K562 (cell line): ENCODE measurements at regions not wholly inside any gene's neighbourhood (a gene's known extent, or its start where the extent isn't known, plus 50 kb on each side); places are given as distances from the start of the nearest gene placed in this dataset.

ENCODE experiments used
- ATAC-seq: fragments of 200-7000 bp; cut with Tn5 transposase; 3 replicates; pipeline ENCODE4 v1.9.1; 2020; ENCODE audit warnings: moderate library complexity
- BruUV-seq: library from RNA; stranded (reverse); fragments of 400-500 nt; replicated peaks from 2 replicates; lab custom pipeline; 2021; lab: Mats Ljungman, UMichigan
- CTCF ChIA-PET: fragments of 300-600 bp; formaldehyde crosslinking; extraction: SDS; loops from one replicate; lab custom pipeline; 2021; ENCODE audit warnings: low intra/inter-chr PET ratio; lab: Yijun Ruan, JAX
- POLR2A ChIA-PET: fragments of 300-600, 350-650 bp; sonication (Branson Sonifier 250); formaldehyde crosslinking; extraction: SDS; loops from one replicate; lab custom pipeline; 2021; ENCODE audit warnings: antibody characterized with exemption, inconsistent platforms; lab: Yijun Ruan, JAX
- DNase-seq, 4 experiments: peaks; one replicate each; pipeline versions ENCODE4 v3.0.0 to v3.0.0-alpha.2; 2011 to 2018; ENCODE audit warnings: low spot score in 3 of 4, mixed read lengths in 3 of 4; ENCODE audit errors: extremely low read depth in 1 of 4
- FAIRE-seq: peaks from 2 replicates; lab custom pipeline; 2011; peaks lifted over from hg19 to GRCh38; lab: Jason Lieb, UNC
- H2AFZ ChIP-seq: 2 replicates; pipeline ENCODE4 v1.6.0; 2011; ENCODE audit warnings: low read depth, low read length, control low read depth, inconsistent platforms
- H3K27ac ChIP-seq: fragments of 200-600 bp; 3 replicates; pipeline ENCODE4 v1.8.0; 2011; ENCODE audit warnings: low read depth, mild to moderate bottlenecking, control low read depth, inconsistent platforms, low read length, moderate library complexity, mixed read lengths; ENCODE audit errors: extremely low read depth
- H3K27me3 ChIP-seq, 2 experiments: fragments of 300-600 bp in 1 of 2; 2 replicates in 1 of 2; 3 replicates in 1 of 2; pipeline versions ENCODE4 v1.6.0 to v1.8.0; 2011; ENCODE audit warnings: inconsistent platforms in 2 of 2, low read length in 2 of 2, mild to moderate bottlenecking in 1 of 2, mixed read lengths in 1 of 2, moderate library complexity in 1 of 2; ENCODE audit not compliant: control insufficient read depth in 2 of 2, insufficient read depth in 2 of 2
- H3K36me3 ChIP-seq: fragments of 300-600 bp; 3 replicates; pipeline ENCODE4 v1.8.0; 2011; ENCODE audit warnings: mild to moderate bottlenecking, low read length, inconsistent platforms; ENCODE audit not compliant: control insufficient read depth, insufficient read depth
- H3K4me1 ChIP-seq, 2 experiments: fragments of 200-600 bp in 1 of 2; replicated peaks in 1 of 2; 2 replicates in 1 of 2; 3 replicates in 1 of 2; pipeline versions ENCODE4 v1.5.1 to v1.8.0; 2011; ENCODE audit warnings: inconsistent platforms in 2 of 2, low read length in 2 of 2, mild to moderate bottlenecking in 1 of 2, mixed read lengths in 1 of 2, moderate library complexity in 1 of 2; ENCODE audit not compliant: control insufficient read depth in 2 of 2, insufficient read depth in 2 of 2
- H3K4me2 ChIP-seq: 2 replicates; pipeline ENCODE4 v1.6.1; 2011; ENCODE audit warnings: low read length, control low read depth, inconsistent platforms, mixed read lengths; ENCODE audit not compliant: insufficient read depth
- H3K4me3 ChIP-seq: fragments of 200-600 bp; sonication (generic), shearing (Covaris generic); 2 replicates; pipeline ENCODE4 v1.5.1; 2016; ENCODE audit warnings: control low read depth, inconsistent platforms
- H3K79me2 ChIP-seq: fragments of 200-600 bp; 3 replicates; pipeline ENCODE4 v1.8.0; 2011; ENCODE audit warnings: low read length, inconsistent platforms; ENCODE audit not compliant: control insufficient read depth, insufficient read depth
- H3K9ac ChIP-seq, 2 experiments: 2 replicates each; pipeline versions ENCODE4 v1.6.0 to v1.6.1; 2011; ENCODE audit warnings: low read depth in 2 of 2, low read length in 2 of 2, control low read depth in 1 of 2, inconsistent platforms in 1 of 2, mild to moderate bottlenecking in 1 of 2, mixed read lengths in 1 of 2; ENCODE audit not compliant: insufficient read depth in 1 of 2
- H3K9me1 ChIP-seq: one replicate; pipeline ENCODE4 v1.6.0; 2011; ENCODE audit warnings: inconsistent platforms, mild to moderate bottlenecking, low read length, moderate library complexity; ENCODE audit not compliant: control insufficient read depth, insufficient read depth
- H3K9me3 ChIP-seq: replicated peaks from 2 replicates; pipeline ENCODE4 v1.5.1; 2011; ENCODE audit warnings: low read depth, low read length, inconsistent platforms; ENCODE audit not compliant: control insufficient read depth, insufficient read depth
- H4K20me1 ChIP-seq: replicated peaks from 2 replicates; pipeline ENCODE4 v1.6.1; 2011; ENCODE audit warnings: low read length, inconsistent platforms, mixed read lengths; ENCODE audit not compliant: control insufficient read depth, insufficient read depth
- EP400 ChIP-seq: fragments of 450-650 bp; IDR thresholded peaks from 2 replicates; pipeline ENCODE4 v1.6.1; 2017; ENCODE audit warnings: antibody characterized with exemption, mild to moderate bottlenecking, moderate library complexity
- HMG20B ChIP-seq: fragments of 250-450 bp; sonication (Bioruptor Pico); IDR thresholded peaks from 2 replicates; pipeline ENCODE4 v1.5.0; 2021; ENCODE audit warnings: mild to moderate bottlenecking
- KAT7 ChIP-seq: sonication (generic); formaldehyde crosslinking; IDR thresholded peaks from 2 replicates; pipeline ENCODE4 v1.8.0; 2022; ENCODE audit warnings: missing genetic modification reagents, mild to moderate bottlenecking, borderline replicate concordance
- NCOA2 ChIP-seq, 2 experiments: fragments of 450-650 bp; IDR thresholded peaks; 2 replicates each; pipeline ENCODE4 v1.6.1; 2018; ENCODE audit warnings: mild to moderate bottlenecking in 2 of 2, moderate library complexity in 1 of 2; ENCODE audit not compliant: partially characterized antibody in 2 of 2
- NFIC ChIP-seq: fragments of 450-650 bp; IDR thresholded peaks from 2 replicates; pipeline ENCODE4 v1.6.1; 2017; ENCODE audit warnings: mild to moderate bottlenecking, inconsistent platforms
- PTRF ChIP-seq: fragments of 450-650 bp; IDR thresholded peaks from 2 replicates; pipeline ENCODE4 v1.6.1; 2016; ENCODE audit warnings: mild to moderate bottlenecking, missing genetic modification characterization, missing compliant biosample characterization
- RBM15 ChIP-seq: fragments of 200-400 bp; formaldehyde crosslinking; IDR thresholded peaks from 2 replicates; pipeline ENCODE4 v1.6.1; 2018; ENCODE audit warnings: mild to moderate bottlenecking, low read length, moderate library complexity; ENCODE audit not compliant: insufficient read depth
- RFX7 ChIP-seq: fragments of 250-450 bp; sonication (Bioruptor Pico); IDR thresholded peaks from 2 replicates; pipeline ENCODE4 v1.5.1; 2021; ENCODE audit warnings: mild to moderate bottlenecking
- TBL1XR1 ChIP-seq, 2 experiments: IDR thresholded peaks; 2 replicates each; pipeline ENCODE4 v1.6.1; 2012; ENCODE audit warnings: improper control_type of control experiment in 2 of 2, low read length in 2 of 2, mild to moderate bottlenecking in 1 of 2
- TEAD1 ChIP-seq, 2 experiments: fragments of 450-650 bp in 1 of 2; sonication (generic) in 1 of 2; formaldehyde crosslinking; IDR thresholded peaks; 2 replicates each; pipeline versions ENCODE4 v1.4.0 to v1.8.0; 2020 to 2022; ENCODE audit warnings: mild to moderate bottlenecking in 2 of 2, missing genetic modification reagents in 1 of 2
- ZBTB17 ChIP-seq: fragments of 450-650 bp; formaldehyde crosslinking; IDR thresholded peaks from 2 replicates; pipeline ENCODE4 v1.4.0; 2020; ENCODE audit warnings: mild to moderate bottlenecking
- ZBTB49 ChIP-seq: sonication (generic); formaldehyde crosslinking; IDR thresholded peaks from 2 replicates; pipeline ENCODE4 v1.8.0; 2022; ENCODE audit warnings: missing genetic modification reagents, mild to moderate bottlenecking, borderline replicate concordance
- ZNF232 ChIP-seq: sonication (generic); formaldehyde crosslinking; IDR thresholded peaks from 2 replicates; pipeline ENCODE4 v1.8.0; 2022; ENCODE audit warnings: mild to moderate bottlenecking, missing genetic modification reagents
- ZNF583 ChIP-seq: fragments of 250-450 bp; sonication (Bioruptor Pico); IDR thresholded peaks from 2 replicates; pipeline ENCODE4 v1.4.0; 2020
- WGBS: fragments of 100-300 bp; shearing (Covaris generic); methylation state at CpG from one replicate; pipeline ENCODE4 v1.1.6; 2016; ENCODE audit warnings: low coverage, mixed read lengths; ENCODE audit not compliant: insufficient coverage; ENCODE audit errors: missing lambda C conversion rate; 5-methylcytosine and 5-hydroxymethylcytosine counted together
- in situ Hi-C: fragments of 300-500 bp; cut with MboI; formaldehyde crosslinking; loops from 4 replicates; pipeline ENCODE4 v1.15.0; 2018; ENCODE audit warnings: inconsistent platforms, mixed read lengths
- intact Hi-C: fragments of 100-400 bp; cut with micrococcal nuclease; formaldehyde crosslinking; loops from 2 replicates; pipeline ENCODE4 v1.14.2; 2022

GRCh38 chr7:79984210-79984609 lies 150.4 kb upstream of the GNAI1 start:
- no peak for DNase-seq
- no peak overlapping the region for H3K27ac ChIP-seq
- no peak overlapping the region for H3K9ac ChIP-seq
- H3K4me3 ChIP-seq: no peak overlapping the region
- H2AFZ ChIP-seq: no peak overlapping the region
- 0% methylated on average over 2 of the region's 2 CpGs for WGBS
- BruUV-seq: no TSS peak
- ChIA-PET POLR2A (no interaction called here), CTCF (no interaction called here)
- intact Hi-C loops: no loop called here
- no peaks in the 10 kb centered on the region for H3K4me1 ChIP-seq
- H4K20me1 ChIP-seq: no peaks in the 10 kb centered on the region
- no peaks in the 10 kb centered on the region for H3K79me2 ChIP-seq
- no peak for FAIRE-seq
- H3K4me2 ChIP-seq: no peak overlapping the region
- no peaks in the 10 kb centered on the region for H3K27me3 ChIP-seq
- ATAC-seq: no peak
- in situ Hi-C loops: no loop called here
- no peaks in the 10 kb centered on the region for H3K9me1 ChIP-seq
- H3K36me3 ChIP-seq: no peaks in the 10 kb centered on the region
- no peak for TF ChIP-seq NFIC
- TF ChIP-seq HMG20B (CRISPR knock-in tag): no peak
- no peak for TF ChIP-seq PTRF (tag)
- TF ChIP-seq RBM15: no peak
- no peak for TF ChIP-seq TBL1XR1 (IDR thresholded peaks at IDR 0.05; ENCODE audit: low read length in 2 of 2)
- no peak for TF ChIP-seq ZBTB17 (CRISPR knock-in tag)
- TF ChIP-seq ZNF583: no peak
- no peak for TF ChIP-seq NCOA2 (IDR thresholded peaks at IDR 0.05; ENCODE audit: partially characterized antibody in 2 of 2)
- TF ChIP-seq ZNF232 (CRISPR knock-in tag): no peak
- no peak for TF ChIP-seq TEAD1 (CRISPR knock-in tag; IDR thresholded peaks at IDR 0.05)
- no peak for TF ChIP-seq ZBTB49 (CRISPR knock-in tag)
- TF ChIP-seq RFX7 (CRISPR knock-in tag): no peak
- no peak for TF ChIP-seq KAT7 (CRISPR knock-in tag)
- TF ChIP-seq EP400: no peak
- no peaks in the 10 kb centered on the region for H3K9me3 ChIP-seq
